Trophoblast cell (in vitro differentiated cells and primary cell): ENCODE measurements at regions not wholly inside any gene's neighbourhood (a gene's known extent, or its start where the extent isn't known, plus 50 kb on each side); places are given as distances from the start of the nearest gene placed in this dataset.
A peak's percentile ranks its signal among the peaks of the same experiment; 100 is the strongest.

Source experiments
- DNase-seq, 2 donors: peaks; one replicate each; pipeline ENCODE4 v3.0.0-alpha.2; 2016
- H2AFZ ChIP-seq: 2 replicates; pipeline ENCODE4 v1.6.1; 2013; ENCODE audit warnings: low read length, moderate library complexity, mild to moderate bottlenecking; ENCODE audit not compliant: insufficient read depth, poor library complexity
- H2AK5ac ChIP-seq: 2 replicates; pipeline ENCODE4 v1.6.1; 2013; ENCODE audit warnings: mild to moderate bottlenecking, low read length
- H2BK120ac ChIP-seq: 2 replicates; pipeline ENCODE4 v1.6.1; 2013; ENCODE audit warnings: low read length, mild to moderate bottlenecking, moderate library complexity; ENCODE audit not compliant: insufficient read depth, poor library complexity
- H2BK12ac ChIP-seq: 2 replicates; pipeline ENCODE4 v1.6.1; 2013; ENCODE audit warnings: mild to moderate bottlenecking, low read length, moderate library complexity
- H2BK5ac ChIP-seq: 2 replicates; pipeline ENCODE4 v1.6.1; 2013; ENCODE audit warnings: low read length, low read depth, moderate library complexity, mild to moderate bottlenecking; ENCODE audit not compliant: poor library complexity
- H3K14ac ChIP-seq: 2 replicates; pipeline ENCODE4 v1.6.1; 2013; ENCODE audit warnings: mild to moderate bottlenecking, low read length
- H3K18ac ChIP-seq: 2 replicates; pipeline ENCODE4 v1.6.1; 2013; ENCODE audit warnings: mild to moderate bottlenecking, low read length
- H3K23ac ChIP-seq: 2 replicates; pipeline ENCODE4 v1.6.1; 2013; ENCODE audit warnings: low read length
- H3K27ac ChIP-seq: 2 replicates; pipeline ENCODE4 v1.5.1; 2013; ENCODE audit warnings: low read depth, mild to moderate bottlenecking, inconsistent platforms, low read length, moderate library complexity
- H3K27me3 ChIP-seq: 2 replicates; pipeline ENCODE4 v1.6.1; 2013; ENCODE audit warnings: inconsistent platforms, mild to moderate bottlenecking, low read length, moderate library complexity; ENCODE audit not compliant: insufficient read depth
- H3K36me3 ChIP-seq, 2 experiments: 1 replicate in 1 of 2; 2 replicates in 1 of 2; pipeline ENCODE4 v1.6.1; 2013; ENCODE audit warnings: low read length in 2 of 2, mild to moderate bottlenecking in 2 of 2, moderate library complexity in 1 of 2; ENCODE audit not compliant: insufficient read depth in 2 of 2, control insufficient read depth in 1 of 2
- H3K4ac ChIP-seq: 2 replicates; pipeline ENCODE4 v1.6.1; 2013; ENCODE audit warnings: low read depth, mild to moderate bottlenecking, low read length, moderate library complexity
- H3K4me1 ChIP-seq, 2 experiments: 1 replicate in 1 of 2; 2 replicates in 1 of 2; pipeline ENCODE4 v1.6.1; 2013; ENCODE audit warnings: low read length in 2 of 2, mild to moderate bottlenecking in 2 of 2, moderate library complexity in 1 of 2; ENCODE audit not compliant: insufficient read depth in 2 of 2, control insufficient read depth in 1 of 2
- H3K4me2 ChIP-seq: 2 replicates; pipeline ENCODE4 v1.6.1; 2013; ENCODE audit warnings: inconsistent platforms, mild to moderate bottlenecking, low read length, moderate library complexity
- H3K4me3 ChIP-seq: 2 replicates; pipeline ENCODE4 v1.5.1; 2013; ENCODE audit warnings: mild to moderate bottlenecking, low read depth, low read length, inconsistent platforms
- H3K79me1 ChIP-seq: one replicate; pipeline ENCODE4 v1.6.1; 2013; ENCODE audit warnings: low read length
- H3K79me2 ChIP-seq: 2 replicates; pipeline ENCODE4 v1.6.1; 2013; ENCODE audit warnings: low read length, mild to moderate bottlenecking; ENCODE audit not compliant: control insufficient read depth, insufficient read depth, poor library complexity
- H3K9ac ChIP-seq: 2 replicates; pipeline ENCODE4 v1.6.1; 2013; ENCODE audit warnings: mild to moderate bottlenecking, low read length
- H3K9me3 ChIP-seq: 2 replicates; pipeline ENCODE4 v1.6.1; 2013; ENCODE audit warnings: low read depth, mild to moderate bottlenecking, control low read depth, inconsistent platforms, low read length; ENCODE audit not compliant: insufficient read depth
- H4K12ac ChIP-seq: 2 replicates; pipeline ENCODE4 v1.6.1; 2013; ENCODE audit warnings: low read depth, mild to moderate bottlenecking, low read length, moderate library complexity
- H4K8ac ChIP-seq: 2 replicates; pipeline ENCODE4 v1.6.1; 2013; ENCODE audit warnings: low read depth, mild to moderate bottlenecking, low read length, moderate library complexity
- H4K91ac ChIP-seq: one replicate; pipeline ENCODE4 v1.6.1; 2013; ENCODE audit warnings: low read depth, mild to moderate bottlenecking, low read length, moderate library complexity
- WGBS: extraction: QIAGEN DNeasy Blood & Tissue Kit; methylation state at CpG from one replicate; pipeline ENCODE4 v1.1.7; 2013; ENCODE audit warnings: missing lambda C conversion rate; ENCODE audit not compliant: insufficient read length, insufficient coverage; ENCODE audit errors: extremely low coverage; 5-methylcytosine and 5-hydroxymethylcytosine counted together

DNA sequence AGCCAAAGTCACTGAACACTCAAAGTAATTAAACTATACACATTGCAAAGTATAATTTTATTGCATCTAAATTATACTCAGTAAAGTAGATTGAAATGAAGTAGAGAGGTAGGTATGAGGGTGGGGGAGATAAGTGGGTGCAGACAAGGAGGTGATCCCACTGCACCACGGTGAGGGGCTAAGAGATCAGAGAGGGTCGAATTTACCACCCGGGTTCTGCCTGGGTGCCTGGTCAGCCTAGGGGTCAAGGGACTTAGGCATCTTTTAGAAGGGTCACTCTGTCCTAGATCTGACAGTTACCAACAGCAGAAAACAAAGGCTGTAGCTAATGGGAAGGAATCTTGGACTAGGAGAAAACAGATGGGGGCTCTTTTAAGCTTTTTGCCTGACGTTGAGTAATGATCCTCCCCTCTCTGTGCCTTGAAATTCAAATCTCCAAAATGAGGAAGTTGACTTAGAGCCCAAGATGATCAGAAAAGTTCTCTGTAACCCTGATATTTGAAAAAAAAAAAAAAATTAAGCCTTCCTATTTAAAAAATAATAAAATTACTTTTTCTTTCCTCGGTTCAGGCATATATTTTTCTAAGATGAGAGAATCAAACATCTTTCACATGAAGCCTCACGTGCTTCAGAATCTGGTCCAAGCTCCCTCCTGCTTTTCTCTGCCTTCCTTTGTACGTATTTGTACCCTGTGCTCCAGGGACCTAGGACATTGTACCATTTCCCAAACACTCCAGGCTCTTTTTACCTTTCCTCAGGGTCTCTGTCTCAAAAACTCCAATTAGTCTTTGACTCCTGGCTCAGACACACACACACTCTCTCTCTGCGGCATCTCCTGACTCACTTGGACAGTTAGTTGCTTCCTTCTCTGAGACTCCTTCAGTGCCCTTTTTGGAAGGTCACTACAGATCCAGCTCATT lies 353.9 kb downstream of the CYRIA start:
- Histone ChIP-seq H2AFZ (no peak overlapping the region), H3K4me3 (no peak overlapping the region), H3K36me3 (no peaks in the 10 kb centered on the region), H3K18ac (no peak overlapping the region), H4K8ac (no peak overlapping the region), H3K27ac (no peak overlapping the region), H3K27me3 (no peaks in the 10 kb centered on the region), H2BK120ac (no peak overlapping the region), H3K4me1 (no peaks in the 10 kb centered on the region), H3K9me3 (no peaks in the 10 kb centered on the region), H2BK12ac (peak overlapping the region; percentile 35), H3K9ac (no peak overlapping the region), H3K14ac (no peak overlapping the region), H2BK5ac (no peak overlapping the region), H3K79me2 (no peaks in the 10 kb centered on the region), H3K4me2 (no peak overlapping the region), H2AK5ac (no peak overlapping the region), H4K91ac (no peak overlapping the region), H3K23ac (no peak overlapping the region), H3K4ac (no peak overlapping the region), H3K79me1 (peaks cover 2% of the 10 kb centered on the region), H4K12ac (no peak overlapping the region)
- DNase-seq = no peak
- WGBS = no CpG with 5 or more reads among the region's 8 CpGs

DNA sequence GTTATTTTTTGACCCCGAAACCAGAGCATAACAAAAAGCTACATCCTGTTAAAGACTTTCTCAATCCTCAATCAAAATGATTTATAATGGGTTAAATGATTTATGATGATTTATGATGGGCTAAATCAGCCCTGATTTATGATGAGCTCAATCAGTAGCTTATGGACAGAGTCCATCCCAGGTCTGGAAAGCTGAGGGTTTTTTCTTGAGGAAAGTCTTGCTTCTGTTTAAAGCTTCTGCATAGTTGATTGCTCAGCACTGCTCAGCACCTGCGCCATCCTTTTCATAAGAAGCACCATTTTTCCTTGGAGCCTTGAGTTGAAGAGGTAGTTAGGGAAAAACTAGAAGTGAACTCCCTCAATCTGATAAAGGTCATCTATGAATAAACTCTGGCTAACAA lies 356.8 kb downstream of the CYRIA start:
- no peak overlapping the region for H3K18ac ChIP-seq
- no peak overlapping the region for H3K14ac ChIP-seq
- H3K23ac ChIP-seq = no peak overlapping the region
- no peaks in the 10 kb centered on the region for H3K27me3 ChIP-seq
- no peak for DNase-seq
- no peaks in the 10 kb centered on the region for H3K4me1 ChIP-seq
- H2BK5ac ChIP-seq = no peak overlapping the region
- no peak overlapping the region for H4K91ac ChIP-seq
- no peak overlapping the region for H3K9ac ChIP-seq
- no CpG with 5 or more reads among the region's 2 CpGs for WGBS
- no peaks in the 10 kb centered on the region for H3K9me3 ChIP-seq
- no peak overlapping the region for H3K4ac ChIP-seq
- no peak overlapping the region for H2AFZ ChIP-seq
- no peak overlapping the region for H4K12ac ChIP-seq
- H2BK12ac ChIP-seq = no peak overlapping the region
- no peak overlapping the region for H2AK5ac ChIP-seq
- no peak overlapping the region for H3K27ac ChIP-seq
- no peaks in the 10 kb centered on the region for H3K79me2 ChIP-seq
- H3K79me1 ChIP-seq = peaks cover 3% of the 10 kb centered on the region
- no peak overlapping the region for H3K4me3 ChIP-seq
- no peak overlapping the region for H2BK120ac ChIP-seq
- H3K36me3 ChIP-seq = no peaks in the 10 kb centered on the region
- H3K4me2 ChIP-seq = no peak overlapping the region
- no peak overlapping the region for H4K8ac ChIP-seq

DNA sequence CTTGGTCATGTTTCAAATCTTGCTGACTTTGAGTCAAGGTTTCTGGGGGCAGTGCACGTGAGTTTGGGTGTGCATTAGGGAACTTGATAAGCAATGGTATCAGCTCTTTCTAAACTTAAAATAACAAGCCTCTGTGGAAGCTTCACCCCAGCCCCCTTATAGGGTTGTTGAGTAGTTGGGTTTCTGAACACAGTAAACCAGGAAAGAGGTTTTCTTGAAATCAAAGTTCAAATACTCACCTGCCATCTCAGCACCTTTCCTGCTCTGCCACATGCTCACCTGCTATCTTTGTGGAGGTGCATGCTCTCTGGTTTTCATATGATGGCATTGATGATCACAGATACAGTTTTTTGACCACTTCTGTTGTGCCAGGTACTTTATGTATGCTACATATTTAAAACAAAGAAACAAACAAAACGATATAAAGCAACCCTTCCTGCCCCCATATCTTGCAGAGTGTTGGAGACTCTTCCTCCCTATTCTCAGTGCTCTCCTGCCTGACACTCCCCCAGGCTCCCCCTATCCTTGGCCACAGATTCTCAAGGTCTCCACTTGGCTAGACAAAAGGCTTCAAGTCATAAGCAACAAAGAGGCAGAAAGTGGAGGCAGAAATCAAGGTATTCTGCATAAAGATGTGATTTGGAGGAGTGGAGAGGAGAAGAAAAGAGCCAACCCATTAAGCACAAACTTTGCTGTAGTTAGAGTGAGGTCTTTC lies 360.6 kb downstream of the CYRIA start:
- Histone ChIP-seq H3K18ac (no peak overlapping the region), H3K9ac (no peak overlapping the region), H4K12ac (no peak overlapping the region), H3K4me2 (no peak overlapping the region), H2AK5ac (no peak overlapping the region), H3K79me1 (peaks cover 1% of the 10 kb centered on the region), H4K8ac (no peak overlapping the region), H2BK5ac (no peak overlapping the region), H3K36me3 (no peaks in the 10 kb centered on the region), H3K27me3 (no peaks in the 10 kb centered on the region), H2BK120ac (no peak overlapping the region), H3K23ac (no peak overlapping the region), H3K4me1 (no peaks in the 10 kb centered on the region), H3K79me2 (no peaks in the 10 kb centered on the region), H3K4ac (no peak overlapping the region), H2AFZ (no peak overlapping the region), H3K4me3 (no peak overlapping the region), H3K9me3 (no peaks in the 10 kb centered on the region), H3K14ac (no peak overlapping the region), H4K91ac (no peak overlapping the region), H3K27ac (no peak overlapping the region), H2BK12ac (no peak overlapping the region)
- DNase-seq = no peak
- no CpG with 5 or more reads among the region's 2 CpGs for WGBS

- Histone ChIP-seq H3K4me2 (no peak overlapping the region), H3K4me1 (no peaks in the 10 kb centered on the region), H3K4me3 (no peak overlapping the region), H3K27ac (no peak overlapping the region), H3K14ac (no peak overlapping the region), H2BK12ac (no peak overlapping the region), H3K79me2 (no peaks in the 10 kb centered on the region), H4K91ac (no peak overlapping the region), H2AK5ac (no peak overlapping the region), H2BK5ac (no peak overlapping the region), H3K9ac (no peak overlapping the region), H4K12ac (no peak overlapping the region), H3K27me3 (no peaks in the 10 kb centered on the region), H3K79me1 (peaks cover 1% of the 10 kb centered on the region), H3K4ac (no peak overlapping the region), H3K9me3 (no peaks in the 10 kb centered on the region), H4K8ac (no peak overlapping the region), H2AFZ (no peak overlapping the region), H2BK120ac (no peak overlapping the region), H3K36me3 (no peaks in the 10 kb centered on the region), H3K18ac (no peak overlapping the region), H3K23ac (no peak overlapping the region)
- no CpG with 5 or more reads among the region's 8 CpGs for WGBS
- peak in 1 of 2 donors; percentile 28 for DNase-seq
Observed at GRCh38 chr2:16303761-16304160, 361.9 kb downstream of the CYRIA start.
